HG03571 (cell line): ENCODE measurements at regions not wholly inside any gene's neighbourhood (a gene's known extent, or its start where the extent isn't known, plus 50 kb on each side); places are given as distances from the start of the nearest gene placed in this dataset.

Source experiments
- ATAC-seq: cut with Tn5 transposase; IDR thresholded peaks from one replicate; pipeline ENCODE4 v1.9.1; 2021; ENCODE audit not compliant: unreplicated experiment

GRCh38 chr22:47251911-47252310 is 489.5 kb downstream of the TBC1D22A start:
- no peak for ATAC-seq

- no peak for ATAC-seq
Measured at GRCh38 chr22:47250995-47251765, 488.7 kb downstream of the TBC1D22A start.

- ATAC-seq, result no peak
Measured at GRCh38 chr22:47249370-47249928, 487.0 kb downstream of the TBC1D22A start.

GRCh38 chr22:47248925-47249324 is 486.5 kb downstream of the TBC1D22A start:
- ATAC-seq, result no peak

GRCh38 chr22:47247579-47248240 is 485.3 kb downstream of the TBC1D22A start:
- ATAC-seq, result no peak

GRCh38 chr22:47245786-47246185 is 483.3 kb downstream of the TBC1D22A start:
- ATAC-seq, result no peak

GRCh38 chr22:47245286-47245685 is 482.8 kb downstream of the TBC1D22A start:
- no peak for ATAC-seq

DNA sequence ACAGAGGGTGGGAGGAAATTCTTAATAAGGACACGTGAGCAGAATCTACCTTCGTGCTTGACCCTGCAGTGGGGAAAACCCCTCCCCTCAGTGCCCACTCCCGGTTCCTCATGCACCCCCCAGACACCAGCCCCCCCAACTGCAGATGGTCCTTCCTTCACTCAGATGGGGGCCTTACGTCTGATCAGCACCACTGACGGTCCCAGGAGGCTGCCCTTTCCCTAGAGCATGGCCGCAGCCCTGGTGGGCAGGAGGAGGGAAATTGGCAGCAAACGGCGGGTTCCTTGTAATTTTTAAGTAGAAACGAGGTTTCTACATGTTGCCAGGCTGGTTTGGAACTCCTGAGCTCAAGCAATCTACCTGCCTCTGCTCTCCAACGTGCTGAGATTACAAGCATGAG is 477.7 kb downstream of the TBC1D22A start:
- ATAC-seq, result no peak

DNA sequence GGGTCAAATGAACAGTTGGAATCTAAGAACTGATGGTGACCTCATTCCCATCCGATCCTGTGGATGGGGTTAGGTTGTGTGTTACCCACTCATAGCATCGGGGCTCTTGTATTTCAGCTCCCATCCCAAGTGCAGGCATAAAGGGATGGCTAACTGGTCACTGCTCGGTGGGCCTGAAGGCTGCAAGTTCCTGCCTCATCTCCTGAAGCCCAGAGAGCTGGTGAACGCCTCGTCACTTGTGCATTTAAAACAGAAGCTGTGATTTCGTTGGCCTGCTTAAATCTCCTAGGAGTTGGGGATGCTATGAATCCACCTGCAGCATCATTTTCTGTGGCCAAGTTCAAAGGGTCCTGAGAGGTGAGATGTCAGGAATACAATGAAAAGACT is 477.0 kb downstream of the TBC1D22A start:
- no peak for ATAC-seq

DNA sequence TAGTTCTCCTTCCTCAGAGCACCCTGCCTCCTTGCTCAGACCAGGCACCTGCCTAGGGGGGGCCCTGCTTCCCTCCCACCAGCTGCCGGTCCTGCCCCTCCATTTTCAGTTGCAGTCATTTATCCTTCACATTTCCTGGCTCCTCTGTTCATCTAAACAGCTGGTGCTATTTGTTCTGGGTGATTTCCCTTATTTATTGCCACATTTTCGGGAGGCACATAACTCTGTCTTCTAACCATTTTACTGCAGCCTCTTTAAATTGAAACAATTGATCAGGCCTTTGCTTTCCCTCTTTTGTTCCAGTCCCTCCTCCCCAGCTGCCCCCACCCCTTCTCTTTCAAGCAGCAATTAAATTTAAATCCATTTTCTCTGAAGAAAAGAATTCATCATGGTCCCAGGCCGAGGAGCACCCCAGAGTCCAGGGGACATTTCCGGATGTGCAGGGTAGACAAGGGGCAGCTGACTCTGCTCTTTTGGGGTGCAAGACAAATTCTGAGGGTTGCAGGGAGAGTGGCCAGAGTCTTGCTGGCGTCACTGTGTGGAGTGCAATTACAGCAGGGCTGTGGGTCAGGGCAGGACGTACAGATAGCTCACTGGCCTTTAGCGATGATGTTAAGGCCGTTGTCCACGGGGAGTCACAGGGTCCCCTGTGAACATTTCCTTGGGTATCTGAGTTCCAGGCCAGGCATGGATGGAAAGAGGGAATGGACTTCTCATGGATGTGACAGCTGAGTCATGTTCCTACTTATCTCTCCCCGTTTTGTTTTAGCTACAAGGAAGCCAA is 476.4 kb downstream of the TBC1D22A start:
- no peak for ATAC-seq

DNA sequence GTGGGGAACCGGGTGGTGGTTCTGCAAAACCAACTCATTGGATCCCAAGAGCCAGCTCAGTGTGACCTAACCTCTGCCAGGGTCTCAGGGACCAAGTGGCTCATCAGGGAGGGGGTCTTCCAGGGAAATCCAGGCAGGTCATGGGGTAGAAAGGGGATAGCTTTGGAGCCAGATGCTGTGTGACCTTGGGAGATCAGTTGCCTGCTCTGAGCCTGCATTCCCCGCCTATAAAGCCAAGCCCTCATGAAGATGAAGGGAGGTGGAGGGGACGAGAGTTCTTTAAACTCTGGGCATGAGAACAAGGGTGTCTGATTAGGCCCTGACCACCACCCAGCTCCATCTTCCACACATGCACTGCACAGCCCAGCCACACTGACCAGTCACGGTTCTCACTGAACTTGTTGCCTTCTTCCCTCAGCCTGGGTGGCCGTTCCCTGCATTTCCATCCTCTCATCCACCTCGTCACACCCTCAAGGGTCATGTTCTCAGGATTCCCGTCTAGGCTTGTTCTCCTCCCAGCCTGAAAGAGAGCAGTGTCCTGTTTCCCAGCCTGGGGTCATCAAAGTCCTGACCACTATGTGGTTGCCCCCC is 475.5 kb downstream of the TBC1D22A start:
- ATAC-seq, result no peak

GRCh38 chr22:47236718-47237117 is 474.3 kb downstream of the TBC1D22A start:
- no peak for ATAC-seq

DNA sequence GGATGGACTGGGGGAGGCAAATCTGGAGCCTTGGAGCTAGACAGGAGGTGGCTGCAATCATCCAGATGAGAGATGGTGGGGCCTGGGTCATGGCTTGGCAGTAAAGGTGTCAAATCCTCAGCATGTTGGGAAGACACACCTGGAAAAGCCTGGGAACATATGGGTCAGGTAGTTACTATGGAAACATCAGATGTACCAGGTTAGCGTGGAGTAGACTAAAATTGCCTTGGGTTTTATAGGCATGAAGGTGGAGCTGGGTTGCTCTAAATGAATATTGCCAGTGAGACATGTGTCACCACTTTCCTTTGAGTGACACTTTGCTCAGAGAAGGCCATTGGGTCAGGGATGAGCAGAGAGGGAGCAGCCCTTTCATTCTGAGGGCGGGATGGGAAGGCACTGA is 473.7 kb downstream of the TBC1D22A start:
- ATAC-seq, result no peak

DNA sequence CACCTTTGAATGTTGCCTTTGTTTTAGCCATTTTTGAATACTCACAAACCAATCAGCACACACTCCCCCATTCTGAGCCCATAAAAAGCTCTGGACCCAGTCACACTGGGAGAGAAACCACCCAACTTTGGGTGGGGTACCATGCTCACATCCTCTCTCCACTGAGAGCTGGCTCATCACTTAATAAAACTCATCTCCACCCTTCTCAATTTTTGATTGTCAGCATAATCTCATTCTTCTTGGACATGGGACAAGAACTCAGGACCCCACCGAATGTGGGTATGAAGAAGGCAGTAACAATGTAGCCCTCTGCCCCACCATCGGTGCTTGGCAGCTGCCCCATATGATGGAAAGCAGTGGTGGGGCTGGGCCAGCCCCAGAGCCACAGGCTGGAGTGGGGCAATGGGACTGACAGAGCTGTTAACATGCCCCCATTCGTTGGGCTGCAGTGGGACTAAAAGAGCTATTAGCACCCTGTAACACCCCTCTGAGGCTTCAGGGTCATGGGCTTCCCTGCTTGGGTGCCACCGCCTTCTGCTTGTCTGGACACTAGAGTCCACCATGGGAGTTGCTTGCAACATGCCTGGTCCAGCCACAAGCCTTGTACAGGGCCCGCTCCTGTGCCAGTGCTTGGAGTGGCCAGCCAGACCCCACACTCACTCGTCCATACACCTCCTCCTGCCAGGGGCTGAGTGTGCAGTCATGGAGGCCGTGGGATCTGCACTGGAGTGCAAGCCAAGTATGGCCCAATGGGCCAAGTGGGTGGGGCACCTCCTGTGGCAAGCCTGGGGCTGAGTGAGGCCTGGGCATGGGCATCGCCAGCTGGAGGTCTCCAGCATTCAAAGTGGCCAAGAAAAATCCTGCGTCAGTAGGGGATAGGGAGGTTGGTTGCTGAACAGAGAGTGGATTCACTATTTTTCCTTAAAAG is 471.1 kb downstream of the TBC1D22A start:
- ATAC-seq, result no peak

DNA sequence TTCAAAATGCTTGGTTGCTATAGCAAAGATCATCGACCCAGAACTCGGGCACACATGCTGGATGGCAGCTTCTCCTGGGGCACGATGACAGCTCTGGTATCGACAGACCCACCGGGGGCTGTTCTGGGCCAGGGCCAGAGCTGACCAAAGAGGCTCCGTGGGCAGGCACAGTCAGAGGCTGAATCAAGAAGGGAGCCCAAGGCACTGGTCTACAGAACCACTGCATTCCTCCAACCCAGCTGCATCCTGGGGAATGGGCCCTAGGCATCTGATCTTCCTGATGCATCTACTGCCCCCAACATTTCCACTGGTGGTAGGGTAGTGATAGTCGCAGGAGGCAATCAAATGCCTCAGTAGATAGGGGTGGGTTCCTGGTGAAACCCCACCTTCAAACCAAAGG is 470.3 kb downstream of the TBC1D22A start:
- no peak for ATAC-seq

DNA sequence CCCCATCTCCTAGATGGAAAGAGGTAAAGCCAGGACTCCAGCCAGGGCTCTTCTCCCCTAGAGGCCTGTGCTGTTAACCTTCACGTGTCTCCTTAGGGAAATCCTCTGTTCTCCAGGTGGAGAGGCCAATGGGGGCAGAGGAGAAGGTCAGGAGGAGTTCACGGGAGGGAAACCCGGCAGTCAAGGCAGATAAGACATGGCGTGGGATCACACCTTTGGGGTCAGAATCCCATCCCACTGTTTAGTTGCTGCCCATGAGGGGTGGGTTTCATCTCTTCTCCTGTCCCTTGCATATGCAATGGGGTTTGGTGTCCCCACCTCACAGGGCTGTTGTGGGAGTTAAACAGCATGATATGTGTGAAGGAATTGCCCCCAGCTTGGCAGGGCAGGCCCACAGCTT is 469.7 kb downstream of the TBC1D22A start:
- no peak for ATAC-seq

GRCh38 chr22:47231759-47232158 is 469.3 kb downstream of the TBC1D22A start:
- no peak for ATAC-seq

DNA sequence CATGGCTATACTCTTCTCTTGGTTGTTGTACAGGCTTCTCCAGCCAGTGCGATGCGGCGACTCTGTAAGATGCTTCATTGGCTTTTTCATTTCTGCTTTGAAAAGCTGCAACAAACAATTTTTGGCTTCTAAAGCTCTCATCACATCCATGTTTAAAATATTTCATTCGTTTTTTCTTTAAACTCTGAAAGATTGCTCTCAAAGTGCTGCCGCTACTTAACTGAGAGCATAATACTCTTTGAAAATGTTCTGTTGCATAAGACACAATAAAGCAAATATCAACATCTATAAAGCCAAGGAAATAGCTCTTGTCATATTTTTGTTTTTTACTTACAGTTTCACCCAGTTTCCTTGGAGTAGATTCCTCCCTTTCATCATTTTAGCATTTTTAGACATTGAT is 468.3 kb downstream of the TBC1D22A start:
- ATAC-seq, result no peak

DNA sequence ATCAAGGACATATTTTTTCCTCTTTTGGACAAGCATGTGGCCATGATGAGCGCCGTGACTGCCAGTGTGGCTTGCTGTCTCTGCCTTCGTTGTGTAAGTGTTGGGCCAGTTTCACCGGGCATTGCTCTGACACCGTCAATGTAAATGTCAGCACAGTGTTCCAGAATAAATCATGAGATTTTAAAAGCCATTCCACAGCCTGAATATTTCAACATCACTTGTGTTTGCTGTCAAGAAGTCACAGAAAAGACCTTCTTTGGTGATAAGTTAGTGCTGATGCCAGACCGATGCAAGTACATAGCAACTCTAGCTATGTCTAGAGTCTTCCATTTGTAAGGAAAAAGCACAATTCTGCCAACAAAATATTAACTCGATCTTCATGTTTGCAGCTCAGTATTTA is 467.8 kb downstream of the TBC1D22A start:
- no peak for ATAC-seq

GRCh38 chr22:47228767-47229166 is 466.3 kb downstream of the TBC1D22A start:
- ATAC-seq, result no peak
